Suppressor macrophage (primary cell): ENCODE measurements at regions not wholly inside any gene's neighbourhood (a gene's known extent, or its start where the extent isn't known, plus 50 kb on each side); places are given as distances from the start of the nearest gene placed in this dataset.

Experiments used
- DNase-seq, 4 experiments: peaks; one replicate each; pipeline ENCODE4 v3.0.0-alpha.2; 2020 to 2022

GRCh38 chr14:34212172-34212929 is 249.7 kb downstream of the SPTSSA start:
- peak in 3 of 4 experiments; percentile 20 to 69 (median 41) for DNase-seq

- peak in 3 of 4 experiments; percentile 12 to 41 (median 28) for DNase-seq
Measured at GRCh38 chr14:34211732-34212131, 250.3 kb downstream of the SPTSSA start.

- no peak for DNase-seq
Measured at GRCh38 chr14:34208532-34208931, 253.5 kb downstream of the SPTSSA start.

GRCh38 chr14:34205799-34206198 is 254.9 kb upstream of the EGLN3 start:
- DNase-seq = no peak

DNA sequence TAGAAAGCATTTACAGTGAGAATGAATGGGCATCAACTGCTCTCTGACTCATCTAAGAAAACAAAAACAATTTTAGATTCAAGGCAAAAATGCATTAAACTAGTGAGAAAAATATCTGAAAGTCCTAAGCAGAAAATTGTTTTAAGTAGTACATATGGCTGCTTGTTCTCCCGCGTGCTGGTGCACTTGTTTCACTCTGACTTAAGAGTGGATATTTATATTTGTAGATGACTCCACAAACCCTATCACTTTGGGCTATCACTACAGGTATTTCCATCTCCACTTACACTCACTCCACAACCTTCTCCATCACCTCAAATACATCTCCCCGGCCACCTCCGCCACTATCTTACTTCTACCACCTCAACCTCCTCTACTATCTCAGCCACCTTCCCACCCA is 253.9 kb upstream of the EGLN3 start:
- no peak for DNase-seq

DNA sequence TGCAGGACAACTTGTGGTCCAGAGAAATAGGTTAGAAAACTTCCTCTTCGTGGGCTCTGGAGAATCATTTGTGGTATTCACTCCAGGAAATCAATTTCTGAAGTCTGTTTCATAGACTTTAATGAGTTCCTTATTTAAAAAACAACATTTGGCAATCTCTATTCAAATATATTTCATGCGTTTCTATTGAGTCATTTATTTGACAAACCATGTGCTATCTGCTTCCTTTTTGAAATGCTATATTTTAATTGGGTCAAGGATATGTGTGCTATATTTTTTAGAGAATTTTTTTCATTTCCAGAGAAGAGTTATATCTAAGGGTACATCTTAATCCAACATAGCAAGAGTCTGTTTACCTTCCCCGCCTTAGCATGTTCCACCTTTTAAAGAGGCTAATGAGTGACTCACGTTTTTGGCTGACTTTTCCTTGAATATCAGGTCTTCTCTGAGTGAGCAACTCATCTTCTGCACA is 252.4 kb upstream of the EGLN3 start:
- peak in 2 of 4 experiments; percentile 35 to 54 for DNase-seq

GRCh38 chr14:34201909-34202637 is 251.2 kb upstream of the EGLN3 start:
- DNase-seq = peak in 3 of 4 experiments; percentile 13 to 42 (median 19)

- peak in 2 of 4 experiments; percentile 23 to 42 for DNase-seq
Measured at GRCh38 chr14:34199585-34199984, 248.7 kb upstream of the EGLN3 start.

GRCh38 chr14:34198096-34198495 is 247.2 kb upstream of the EGLN3 start:
- DNase-seq = no peak

DNA sequence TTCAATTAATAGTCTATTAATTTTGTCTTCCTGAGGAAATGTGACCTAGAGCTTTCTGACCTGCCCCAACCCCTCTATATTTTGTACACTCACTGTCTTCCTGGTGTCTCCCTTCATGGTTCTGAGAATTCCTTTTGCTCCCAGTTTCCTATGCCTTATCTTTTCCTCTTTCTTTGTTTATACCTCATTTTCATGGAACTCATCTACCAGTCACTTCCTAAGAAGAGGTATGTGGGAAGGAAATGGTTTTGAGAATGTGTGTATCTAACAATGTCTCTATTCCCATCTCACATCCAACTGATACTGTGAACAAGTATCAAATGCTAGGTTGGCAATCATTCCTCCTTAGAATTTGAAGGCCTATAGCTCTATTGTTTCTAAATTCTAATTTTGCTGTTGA is 245.1 kb upstream of the EGLN3 start:
- no peak for DNase-seq

GRCh38 chr14:34190717-34191116 is 239.8 kb upstream of the EGLN3 start:
- no peak for DNase-seq

DNA sequence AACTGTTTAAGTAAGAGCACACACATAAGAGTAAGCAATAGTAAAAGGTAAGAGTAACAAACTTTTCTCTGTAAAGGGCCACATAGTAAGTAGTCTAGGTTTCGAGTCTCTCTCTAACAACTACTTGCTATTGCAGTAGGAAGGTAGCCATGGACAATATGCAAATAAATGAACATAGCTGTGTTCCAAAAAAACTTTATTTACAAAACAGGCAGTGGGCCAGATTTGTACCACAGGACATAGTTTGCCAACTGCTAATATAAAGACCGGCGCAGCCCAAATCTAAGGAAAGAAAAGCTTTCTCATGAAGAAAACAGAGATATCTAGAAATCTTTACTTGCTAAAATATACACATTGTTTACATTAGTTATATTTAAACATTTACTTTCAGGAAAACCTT is 239.0 kb upstream of the EGLN3 start:
- no peak for DNase-seq

- no peak for DNase-seq
Measured at GRCh38 chr14:34187519-34188044, 236.7 kb upstream of the EGLN3 start.

GRCh38 chr14:34187061-34187460 is 236.2 kb upstream of the EGLN3 start:
- no peak for DNase-seq

GRCh38 chr14:34184126-34184525 is 233.3 kb upstream of the EGLN3 start:
- DNase-seq = no peak

DNA sequence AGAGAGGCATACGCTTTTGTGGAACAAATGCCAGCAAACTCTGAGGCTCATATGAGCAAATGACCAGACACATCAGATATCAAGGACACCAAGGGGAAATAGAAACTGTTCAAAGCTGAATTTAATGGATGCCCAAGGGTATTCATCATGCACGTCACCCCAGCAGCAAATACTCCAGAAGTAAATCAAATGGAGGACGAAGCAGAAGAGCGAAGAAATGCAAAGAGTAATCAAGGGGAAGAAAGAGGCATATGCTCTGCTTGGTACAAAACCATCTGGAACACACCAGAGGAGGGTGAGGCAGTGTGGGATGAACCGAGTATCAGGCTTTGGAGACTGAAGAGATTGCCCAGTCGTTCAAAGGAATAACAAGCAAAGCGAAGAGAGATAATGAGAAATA is 232.6 kb upstream of the EGLN3 start:
- DNase-seq = no peak

DNA sequence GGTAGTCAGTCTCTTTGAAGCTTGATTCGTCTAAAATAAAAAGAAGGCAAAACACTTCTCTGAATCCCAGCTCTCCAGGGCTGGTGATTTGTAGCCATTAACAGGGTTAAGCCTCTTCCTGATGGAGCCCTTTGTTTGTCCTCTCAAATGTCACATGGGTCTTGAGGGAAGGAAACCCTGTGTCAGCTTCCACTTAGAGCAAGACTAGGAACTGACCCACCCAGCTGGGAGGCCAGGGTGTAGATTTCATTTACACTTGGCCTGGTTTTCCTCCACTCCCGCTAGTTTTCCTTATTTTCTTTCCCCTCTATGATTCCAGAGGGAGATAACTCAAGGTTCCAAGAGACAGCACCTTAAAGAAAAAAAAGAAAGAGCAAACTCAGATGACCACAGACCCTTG is 230.5 kb upstream of the EGLN3 start:
- peak in 3 of 4 experiments; percentile 34 to 59 (median 47) for DNase-seq

- DNase-seq = peak; percentile 33 to 61 (median 40)
Measured at GRCh38 chr14:34180869-34181268, 230.0 kb upstream of the EGLN3 start.

GRCh38 chr14:34180434-34180833 is 229.6 kb upstream of the EGLN3 start:
- DNase-seq = peak; percentile 58 to 84 (median 72)

- no peak for DNase-seq
Measured at GRCh38 chr14:34179727-34180126, 228.9 kb upstream of the EGLN3 start.

GRCh38 chr14:34177466-34177865 is 226.6 kb upstream of the EGLN3 start:
- DNase-seq = no peak

DNA sequence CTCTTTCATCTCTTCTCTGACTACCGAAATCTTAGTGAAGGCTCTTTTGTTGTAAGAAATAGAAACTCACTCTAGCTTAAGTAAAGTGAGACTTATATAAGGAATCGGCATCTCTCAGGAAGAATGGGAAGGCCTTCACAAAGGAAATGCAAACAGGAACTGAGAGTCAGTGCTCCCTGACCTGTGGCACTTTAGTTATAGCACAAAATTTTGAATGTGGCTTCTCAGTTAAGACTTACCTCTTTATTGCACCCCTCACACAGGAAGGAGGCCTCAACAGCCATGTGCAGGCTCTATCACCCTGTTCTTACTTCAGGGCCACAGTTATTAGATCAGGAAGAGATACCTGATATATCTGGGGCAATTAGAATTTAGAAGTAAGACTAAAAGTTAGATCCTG is 224.7 kb upstream of the EGLN3 start:
- peak in 3 of 4 experiments; percentile 28 to 54 (median 30) for DNase-seq

DNA sequence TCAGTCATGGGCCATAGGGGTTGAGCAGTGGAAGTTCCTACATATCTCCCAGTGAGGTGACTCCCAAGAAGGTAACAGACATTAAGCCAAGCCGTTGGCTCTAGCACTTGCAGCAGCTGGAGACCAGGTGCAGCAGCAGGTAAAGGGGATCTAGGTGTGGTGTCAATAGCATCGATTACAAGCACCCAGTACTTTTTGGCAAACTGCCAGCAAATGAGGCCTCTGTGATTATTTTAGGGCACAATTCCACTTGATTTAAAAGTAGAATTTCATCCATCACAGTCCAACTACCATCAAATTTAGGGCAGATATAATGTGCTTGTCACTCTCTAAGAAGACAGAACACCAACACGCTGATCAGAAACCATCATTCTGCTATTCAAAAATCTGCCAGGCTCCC is 224.1 kb upstream of the EGLN3 start:
- DNase-seq = no peak

DNA sequence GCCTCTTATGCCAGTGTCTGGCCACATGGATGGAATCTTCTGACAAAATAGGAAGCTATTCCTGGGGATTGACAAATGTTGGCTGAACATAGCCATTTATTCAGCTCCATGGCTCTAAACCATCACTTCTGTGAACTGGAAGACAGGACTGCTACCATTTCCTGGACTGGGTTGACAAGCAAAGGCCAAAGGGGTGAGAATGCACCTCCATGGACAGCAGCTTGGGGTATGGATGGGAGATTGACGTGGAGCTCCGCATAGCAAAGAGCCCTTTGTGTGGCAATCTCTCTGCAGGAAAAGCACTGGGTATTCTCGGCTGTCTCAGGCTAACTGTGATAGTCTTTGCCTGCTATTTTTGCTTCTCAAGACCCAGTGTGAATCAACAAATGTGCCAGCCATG is 223.0 kb upstream of the EGLN3 start:
- no peak for DNase-seq
